Gastroesophageal sphincter (tissue), 4 donors: ENCODE measurements at regions not wholly inside any gene's neighbourhood (a gene's known extent, or its start where the extent isn't known, plus 50 kb on each side); places are given as distances from the start of the nearest gene placed in this dataset.

Experiments
- ATAC-seq: fragments of 150-250 bp; one replicate; pipeline ENCODE4 v1.9.1; 2016; ENCODE audit warnings: mild to moderate bottlenecking, moderate library complexity
- H3K27ac ChIP-seq, 4 donors: fragments of 200-600 bp; sonication (generic) in 3 of 4; 1 replicate in 3 of 4; 2 replicates in 1 of 4; pipeline ENCODE4 v1.5.1; 2016 to 2019
- H3K27me3 ChIP-seq: fragments of 200-600 bp; sonication (generic); one replicate; pipeline ENCODE4 v1.5.1; 2019
- H3K36me3 ChIP-seq, 2 donors: fragments of 200-600 bp; sonication (generic); one replicate each; pipeline ENCODE4 v1.5.1; 2019; ENCODE audit warnings: control low read depth in 1 of 2
- H3K4me1 ChIP-seq, 3 donors: fragments of 200-600 bp; sonication (generic); 1 replicate in 2 of 3; 2 replicates in 1 of 3; pipeline ENCODE4 v1.5.1; 2016 to 2019; ENCODE audit warnings: control low read depth in 2 of 3
- H3K4me3 ChIP-seq, 2 donors: fragments of 200-600 bp; sonication (generic); one replicate each; pipeline ENCODE4 v1.5.1; 2019; ENCODE audit warnings: mild to moderate bottlenecking in 1 of 2, moderate library complexity in 1 of 2
- H3K9me3 ChIP-seq, 3 donors: fragments of 200-600 bp; sonication (generic); one replicate each; pipeline ENCODE4 v1.5.1; 2017 to 2019; ENCODE audit warnings: control low read depth in 2 of 3
- CTCF ChIP-seq, 4 experiments: fragments of 200-600 bp in 2 of 4; fragments of 450-650 bp in 2 of 4; sonication (generic) in 1 of 4; IDR thresholded peaks; one replicate each; pipeline ENCODE4 v1.5.1; 2017 to 2019; ENCODE audit warnings: antibody characterized with exemption in 4 of 4, mild to moderate bottlenecking in 2 of 4, moderate library complexity in 2 of 4
- EP300 ChIP-seq: sonication (generic); formaldehyde crosslinking; IDR thresholded peaks from one replicate; pipeline ENCODE4 v1.6.1; 2017; ENCODE audit warnings: antibody characterized with exemption, mild to moderate bottlenecking
- POLR2A ChIP-seq, 2 donors: fragments of 450-650 bp; IDR thresholded peaks; one replicate each; pipeline ENCODE4 v1.6.1; 2017; ENCODE audit warnings: antibody characterized with exemption in 2 of 2, mild to moderate bottlenecking in 2 of 2, moderate library complexity in 1 of 2
- POLR2AphosphoS5 ChIP-seq: sonication (generic); formaldehyde crosslinking; IDR thresholded peaks from one replicate; pipeline ENCODE4 v1.6.1; 2017; ENCODE audit warnings: antibody characterized with exemption
- WGBS, 2 donors: methylation state at CpG; one replicate each; pipeline ENCODE4 v1.1.5; 2018; ENCODE audit warnings: low coverage in 1 of 2; 5-methylcytosine and 5-hydroxymethylcytosine counted together

GRCh38 chr22:48957987-48958321 is 869.7 kb downstream of the BRD1 start:
- H3K27me3 ChIP-seq = peaks cover 49% of the 10 kb centered on the region
- 75 to 80% methylated on average over 2 to 5 of the region's 5 CpGs for WGBS, 2 donors
- TF ChIP-seq EP300 (no peak), POLR2A (IDR thresholded peaks at IDR 0.05) (no peak), POLR2AphosphoS5 (no peak), CTCF (IDR thresholded peaks at IDR 0.05) (no peak)
- H3K4me1 ChIP-seq = no peaks in the 10 kb centered on the region
- no peak for ATAC-seq
- no peaks in the 10 kb centered on the region for H3K9me3 ChIP-seq
- no peaks in the 10 kb centered on the region for H3K36me3 ChIP-seq
- H3K4me3 ChIP-seq = no peak overlapping the region
- H3K27ac ChIP-seq = no peak overlapping the region

- no peak overlapping the region for H3K4me3 ChIP-seq
- H3K36me3 ChIP-seq = no peaks in the 10 kb centered on the region
- H3K9me3 ChIP-seq = no peaks in the 10 kb centered on the region
- TF ChIP-seq POLR2A (IDR thresholded peaks at IDR 0.05) = no peak
- TF ChIP-seq POLR2AphosphoS5 = no peak
- TF ChIP-seq EP300 = no peak
- no peak for TF ChIP-seq CTCF (IDR thresholded peaks at IDR 0.05)
- H3K27ac ChIP-seq = no peak overlapping the region
- no peaks in the 10 kb centered on the region for H3K4me1 ChIP-seq
- ATAC-seq = no peak
- H3K27me3 ChIP-seq = peaks cover 53% of the 10 kb centered on the region
- WGBS, 2 donors = 92% methylated on average over 2 of the region's 21 CpGs; no CpG with 5 or more reads in 1 of the 2 donors
Measured at GRCh38 chr22:48957311-48957986, 870.2 kb downstream of the BRD1 start.

GRCh38 chr22:48955351-48956311 is 872.0 kb downstream of the BRD1 start:
- no peaks in the 10 kb centered on the region for H3K4me1 ChIP-seq
- no peak overlapping the region for H3K4me3 ChIP-seq
- ATAC-seq = no peak
- no peak overlapping the region for H3K27ac ChIP-seq
- H3K9me3 ChIP-seq = peaks cover 0 to 5% (median 0%) of the 10 kb centered on the region in 3 donors
- no peak for TF ChIP-seq CTCF (IDR thresholded peaks at IDR 0.05)
- TF ChIP-seq EP300 = no peak
- no peak for TF ChIP-seq POLR2AphosphoS5
- TF ChIP-seq POLR2A (IDR thresholded peaks at IDR 0.05) = no peak
- no peaks in the 10 kb centered on the region for H3K36me3 ChIP-seq
- H3K27me3 ChIP-seq = peaks cover 50% of the 10 kb centered on the region
- WGBS, 2 donors = 49 to 94% methylated on average over 4 to 12 of the region's 36 CpGs

GRCh38 chr22:48954781-48955311 is 872.8 kb downstream of the BRD1 start:
- TF ChIP-seq CTCF (IDR thresholded peaks at IDR 0.05) = no peak
- TF ChIP-seq EP300 = no peak
- TF ChIP-seq POLR2AphosphoS5 = no peak
- no peak for TF ChIP-seq POLR2A (IDR thresholded peaks at IDR 0.05)
- ATAC-seq = no peak
- H3K4me3 ChIP-seq = no peak overlapping the region
- peaks cover 50% of the 10 kb centered on the region for H3K27me3 ChIP-seq
- 9% methylated on average over 9 of the region's 16 CpGs; no CpG with 5 or more reads in 1 of the 2 donors for WGBS, 2 donors
- H3K4me1 ChIP-seq = no peaks in the 10 kb centered on the region
- peaks cover 0 to 5% (median 0%) of the 10 kb centered on the region in 3 donors for H3K9me3 ChIP-seq
- no peaks in the 10 kb centered on the region for H3K36me3 ChIP-seq
- H3K27ac ChIP-seq = no peak overlapping the region
